ENCODE measurements at regions not wholly inside any gene's neighbourhood (a gene's known extent, or its start where the extent isn't known, plus 50 kb on each side); places are given as distances from the start of the nearest gene placed in this dataset.

- no peak for TF ChIP-seq MAX (IDR thresholded peaks at IDR 0.05; ENCODE audit: low read depth, low read length)
- TF ChIP-seq CTCF (IDR thresholded peaks at IDR 0.05 in 2 of 3, conservative IDR thresholded peaks at IDR 0.05 in 1 of 3; ENCODE audit: control insufficient read depth in 2 of 3, extremely low read depth in 1 of 3, insufficient read depth in 1 of 3, low read depth in 3 of 3, low read length in 3 of 3): no peak
- no peak for TF ChIP-seq POLR2AphosphoS5 (IDR thresholded peaks at IDR 0.05; ENCODE audit: low read length)
- no peak for TF ChIP-seq EGR1 (IDR thresholded peaks at IDR 0.05; ENCODE audit: borderline replicate concordance in 1 of 2, low read depth in 2 of 2, low read length in 2 of 2)
- no peak for TF ChIP-seq RAD21 (IDR thresholded peaks at IDR 0.05; ENCODE audit: insufficient read depth, low read depth, low read length)
- no peak for TF ChIP-seq MXI1 (IDR thresholded peaks at IDR 0.05; ENCODE audit: low read depth, low read length)
- TF ChIP-seq NR2F1 (conservative IDR thresholded peaks at IDR 0.05): no peak
Observed at GRCh38 chr20:56698297-56698696, 69.2 kb downstream of the TFAP2C start.
